Right cardiac atrium (tissue), 5 donors: ENCODE measurements at regions not wholly inside any gene's neighbourhood (a gene's known extent, or its start where the extent isn't known, plus 50 kb on each side); places are given as distances from the start of the nearest gene placed in this dataset.

ENCODE experiments used
- ATAC-seq, 2 donors: fragments of 200-7000 bp; cut with Tn5 transposase; one replicate each; pipeline versions ENCODE4 v1.8.0 to v1.9.1; 2020; ENCODE audit warnings: moderate library complexity in 2 of 2, mild to moderate bottlenecking in 1 of 2
- DNase-seq, 3 donors: peaks; one replicate each; pipeline ENCODE4 v3.0.0-alpha.2; 2020
- H3K27ac ChIP-seq: one replicate; pipeline ENCODE4 v1.5.1; 2013; ENCODE audit warnings: mild to moderate bottlenecking, low read length, control low read depth, moderate library complexity
- H3K27me3 ChIP-seq: one replicate; pipeline ENCODE4 v1.6.1; 2013; ENCODE audit not compliant: control insufficient read depth, insufficient read depth
- H3K4me1 ChIP-seq: one replicate; pipeline ENCODE4 v1.6.1; 2013; ENCODE audit warnings: low read length; ENCODE audit not compliant: control insufficient read depth, insufficient read depth
- H3K4me3 ChIP-seq: one replicate; pipeline ENCODE4 v1.5.1; 2013; ENCODE audit warnings: low read length, control low read depth
- H3K9me3 ChIP-seq: one replicate; pipeline ENCODE4 v1.6.1; 2013; ENCODE audit warnings: low read length; ENCODE audit not compliant: control insufficient read depth
- whole genome bisulfite sequencing: extraction: QIAGEN DNeasy Blood & Tissue Kit; methylation state at CpG from one replicate; pipeline ENCODE4 v1.1.7; 2013; 5-methylcytosine and 5-hydroxymethylcytosine counted together
- intact Hi-C, 4 donors: fragments of 100-400 bp; cut with DNase I; formaldehyde crosslinking; loops; one replicate each; pipeline versions ENCODE4 v1.11.0 to v1.14.0; 2022 to 2023
- donor health status: healthy with polysubstance abuse.
- donor health status: DM: no; HTN: yes; CAD: no.
- donor health status: DM: no; HTN: no; CAD: no.
- donor health status: DM: no; HTN: yes; CAD: no; lungs with severe emphysema.
- donor health status: DM: yes; HTN: yes; CAD: no.

- intact Hi-C loops: no loop called here
- 38% methylated on average over 1 of the region's 1 CpG for WGBS
- no peaks in the 10 kb centered on the region for H3K4me1 ChIP-seq
These were observed 415.9 kb downstream of the GPAM start for GRCh38 chr10:111767661-111768060.

DNA sequence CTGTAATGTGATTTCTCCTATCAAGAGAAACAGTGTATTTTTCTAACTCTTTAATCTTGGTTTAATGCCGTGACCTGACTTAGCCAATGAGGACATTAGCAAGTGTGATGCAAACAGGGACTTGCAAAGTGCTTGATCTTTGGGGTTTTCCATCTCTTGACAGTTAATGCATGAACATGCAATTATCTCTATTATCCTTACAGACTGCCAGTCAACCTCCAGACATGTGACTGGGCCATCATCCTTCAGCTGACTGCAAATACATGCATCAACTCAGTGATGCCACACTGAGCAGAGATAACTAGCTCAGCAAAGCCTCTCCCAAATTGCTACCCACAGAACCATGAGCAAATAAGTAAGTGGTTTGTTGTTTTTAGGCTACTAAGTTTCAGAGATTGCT lies 409.6 kb downstream of the GPAM start:
- no peaks in the 10 kb centered on the region for H3K4me1 ChIP-seq
- intact Hi-C loops: no loop called here
- ATAC-seq (no peak), DNase-seq (no peak)
- H3K27ac ChIP-seq: no peak overlapping the region
- H3K9me3 ChIP-seq: no peaks in the 10 kb centered on the region
- no peak overlapping the region for H3K4me3 ChIP-seq
- 66% methylated on average over 1 of the region's 1 CpG for WGBS
- H3K27me3 ChIP-seq: no peaks in the 10 kb centered on the region

More at GRCh38 chr10:111767661-111768060, 415.9 kb downstream of the GPAM start:
- Histone ChIP-seq H3K27me3 (no peaks in the 10 kb centered on the region), H3K9me3 (no peaks in the 10 kb centered on the region), H3K27ac (no peak overlapping the region), H3K4me3 (no peak overlapping the region)
- DNase-seq (no peak), ATAC-seq (no peak)

DNA sequence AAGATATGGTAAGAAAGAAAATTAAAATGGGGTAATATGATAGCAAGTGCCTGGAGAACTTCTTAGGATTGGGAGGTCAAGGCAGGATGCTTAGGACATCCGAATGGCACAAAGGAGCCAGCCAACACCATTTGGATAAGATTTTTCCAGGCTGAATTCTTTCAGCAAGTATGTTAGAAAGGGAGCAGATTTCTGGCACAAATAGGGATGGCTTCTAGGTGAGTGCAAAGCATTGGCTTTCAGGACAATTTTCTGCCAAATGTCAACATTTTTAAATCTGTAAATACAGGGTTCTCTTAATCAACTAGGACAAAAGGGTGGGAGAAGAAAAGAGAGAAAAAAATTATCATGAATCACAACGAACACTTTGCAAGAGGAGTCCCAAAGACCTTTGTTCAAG lies 409.1 kb downstream of the GPAM start:
- Histone ChIP-seq H3K4me3 (no peak overlapping the region), H3K27me3 (no peaks in the 10 kb centered on the region), H3K27ac (no peak overlapping the region), H3K4me1 (no peaks in the 10 kb centered on the region), H3K9me3 (no peaks in the 10 kb centered on the region)
- WGBS: 57% methylated on average over 2 of the region's 2 CpGs
- DNase-seq (no peak), ATAC-seq (no peak)
- intact Hi-C loops: no loop called here

DNA sequence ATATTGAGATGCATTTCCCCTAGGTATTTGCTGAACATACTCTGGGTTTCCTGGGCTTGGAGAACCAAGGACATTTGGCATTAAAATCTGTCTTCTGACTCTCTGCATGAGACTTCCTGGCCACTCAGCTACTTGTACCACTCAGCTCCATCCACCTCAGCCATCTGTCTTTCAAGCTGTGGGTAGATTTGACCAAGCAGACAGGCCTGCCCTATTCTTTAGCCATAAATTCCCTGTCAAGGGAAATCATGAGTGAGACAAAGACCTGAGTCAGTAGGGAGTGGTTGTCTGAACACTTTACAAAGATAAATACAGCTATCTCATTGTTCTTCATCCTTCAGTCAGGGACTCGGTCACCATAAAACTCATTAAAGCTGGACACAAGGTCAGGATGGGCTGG lies 399.1 kb downstream of the GPAM start:
- Histone ChIP-seq H3K27ac (no peak overlapping the region), H3K27me3 (no peaks in the 10 kb centered on the region), H3K9me3 (no peaks in the 10 kb centered on the region), H3K4me1 (no peaks in the 10 kb centered on the region), H3K4me3 (no peak overlapping the region)
- intact Hi-C loops: no loop called here
- no peak for DNase-seq
- 47% methylated on average over 1 of the region's 1 CpG for WGBS
- no peak for ATAC-seq

DNA sequence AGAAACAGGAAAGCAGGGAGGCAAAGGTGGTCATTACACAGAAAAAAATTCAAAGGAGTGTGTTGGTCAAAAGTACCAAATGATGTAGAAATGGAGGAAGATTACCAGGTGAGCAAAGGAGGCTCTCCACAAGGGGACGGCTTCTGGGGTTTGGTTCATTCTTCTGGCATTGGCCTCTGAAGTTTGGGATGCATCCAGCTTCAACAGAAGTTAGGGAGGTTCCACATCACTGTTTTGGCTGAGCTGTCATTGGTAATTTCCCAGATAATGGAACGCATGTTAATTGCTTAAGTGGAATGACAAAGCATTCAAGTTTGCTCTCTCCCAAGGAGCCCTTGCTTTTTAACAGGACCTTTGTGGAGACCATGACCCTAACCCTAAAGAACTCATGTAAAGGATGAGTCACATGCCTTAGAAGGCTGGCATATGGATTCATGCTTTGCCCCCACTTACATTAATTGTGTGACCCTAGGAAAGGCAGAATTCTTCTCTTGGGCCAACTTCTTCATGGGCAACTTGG lies 398.6 kb downstream of the GPAM start:
- Histone ChIP-seq H3K4me1 (no peaks in the 10 kb centered on the region), H3K27me3 (no peaks in the 10 kb centered on the region), H3K9me3 (no peaks in the 10 kb centered on the region), H3K27ac (no peak overlapping the region), H3K4me3 (no peak overlapping the region)
- 67% methylated on average over 2 of the region's 2 CpGs for WGBS
- intact Hi-C loops: no loop called here
- no peak for DNase-seq
- ATAC-seq: no peak

- Histone ChIP-seq H3K4me3 (no peak overlapping the region), H3K27me3 (no peaks in the 10 kb centered on the region), H3K27ac (no peak overlapping the region), H3K4me1 (no peaks in the 10 kb centered on the region), H3K9me3 (no peaks in the 10 kb centered on the region)
- intact Hi-C loops: loop anchor here in 1 of 4 donors (2.0 kb wide), 1 partner anchor 39 kb away; no protein-coding TSS in a partner anchor
- 34% methylated on average over 1 of the region's 1 CpG for WGBS
- no peak for ATAC-seq
- no peak for DNase-seq
These were observed 397.6 kb downstream of the GPAM start for GRCh38 chr10:111785921-111786320.

DNA sequence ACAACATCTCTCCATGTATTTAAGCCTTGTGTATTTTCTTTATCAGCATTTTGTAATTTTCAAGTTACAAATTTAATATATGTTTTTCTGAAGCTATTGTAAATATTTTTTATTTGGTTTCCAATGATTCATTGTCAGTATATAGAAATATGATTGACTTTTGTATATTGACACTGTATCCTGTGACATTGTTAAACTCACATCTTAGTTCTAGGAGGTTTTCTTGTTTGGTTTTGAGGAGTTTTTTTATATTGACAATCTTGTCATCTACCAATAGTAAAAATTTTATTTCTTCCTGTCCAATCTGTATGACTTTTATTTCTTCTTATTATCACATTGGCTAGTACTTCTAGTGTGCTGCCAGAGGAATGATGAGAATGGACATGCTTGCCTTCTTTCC lies 393.7 kb downstream of the GPAM start:
- Histone ChIP-seq H3K9me3 (no peaks in the 10 kb centered on the region), H3K27ac (no peak overlapping the region), H3K4me3 (no peak overlapping the region), H3K4me1 (no peaks in the 10 kb centered on the region), H3K27me3 (no peaks in the 10 kb centered on the region)
- no peak for DNase-seq
- intact Hi-C loops: no loop called here
- ATAC-seq: no peak

DNA sequence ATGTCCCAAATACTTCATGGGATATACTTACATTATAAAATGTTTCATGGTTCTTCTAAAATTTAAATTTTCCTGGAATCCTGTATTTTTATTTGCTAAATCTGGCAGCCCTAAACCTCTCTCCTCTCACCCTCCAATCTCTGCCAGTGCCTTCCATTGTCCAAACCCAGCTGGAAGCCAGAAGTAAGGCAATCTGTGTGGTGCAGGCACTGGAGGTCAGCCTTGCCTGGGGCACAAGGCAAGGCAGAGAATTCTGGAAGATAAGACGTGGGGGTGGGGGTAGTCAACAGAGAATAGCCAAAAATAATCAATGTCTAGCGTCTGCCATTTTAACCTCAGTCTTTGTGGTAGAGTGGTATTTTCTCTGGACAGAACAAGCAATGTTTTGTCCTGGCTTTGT lies 381.7 kb downstream of the GPAM start:
- H3K9me3 ChIP-seq: no peaks in the 10 kb centered on the region
- H3K4me3 ChIP-seq: no peak overlapping the region
- WGBS: 49% methylated on average over 2 of the region's 2 CpGs
- no peaks in the 10 kb centered on the region for H3K4me1 ChIP-seq
- intact Hi-C loops: no loop called here
- H3K27ac ChIP-seq: no peak overlapping the region
- ATAC-seq (no peak), DNase-seq (no peak)
- no peaks in the 10 kb centered on the region for H3K27me3 ChIP-seq

DNA sequence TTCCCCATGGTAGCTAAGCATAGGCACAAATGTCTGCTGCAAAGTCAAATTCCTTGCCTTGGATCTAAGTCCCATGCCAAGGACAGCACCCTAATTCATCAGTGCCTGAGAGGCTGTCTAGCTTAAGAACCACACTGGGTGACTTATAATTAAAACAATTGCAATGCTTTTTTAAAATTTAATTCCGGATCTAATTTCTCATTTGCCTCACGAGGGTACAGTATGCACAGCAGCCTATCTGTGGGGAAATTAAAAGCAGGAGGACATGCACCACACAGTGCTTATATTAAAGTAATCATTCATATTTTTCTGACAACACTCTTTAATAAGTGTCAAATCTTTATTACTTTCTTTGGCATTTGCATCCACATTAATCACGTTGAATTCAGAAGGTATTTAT lies 378.8 kb downstream of the GPAM start:
- 69% methylated on average over 3 of the region's 3 CpGs for WGBS

DNA sequence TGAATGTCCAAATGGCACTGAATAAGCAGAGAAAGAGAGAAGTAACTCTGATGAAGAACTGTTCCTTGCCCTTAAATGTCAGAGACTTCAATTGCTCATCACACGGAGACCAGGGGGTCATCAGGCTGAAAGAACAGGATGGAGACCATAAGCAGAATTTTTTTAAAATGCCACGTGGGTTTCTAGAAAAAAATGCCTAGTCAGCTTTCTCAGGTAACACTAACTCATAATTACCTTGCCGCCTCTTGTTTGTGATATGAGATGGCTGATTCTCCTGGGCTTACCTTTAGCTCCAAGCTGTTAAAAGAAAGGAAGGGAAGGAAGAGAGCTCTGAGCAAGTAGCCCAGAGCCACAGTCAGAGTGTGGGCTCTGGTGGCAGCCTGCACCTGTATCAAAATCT lies 372.0 kb downstream of the GPAM start:
- Histone ChIP-seq H3K27me3 (no peaks in the 10 kb centered on the region), H3K27ac (no peak overlapping the region), H3K4me1 (no peaks in the 10 kb centered on the region), H3K4me3 (no peak overlapping the region), H3K9me3 (no peaks in the 10 kb centered on the region)
- no peak for DNase-seq
- no peak for ATAC-seq
- intact Hi-C loops: no loop called here
- 70% methylated on average over 3 of the region's 3 CpGs for WGBS

More for the DNA sequence above, 378.8 kb downstream of the GPAM start:
- Histone ChIP-seq H3K9me3 (no peaks in the 10 kb centered on the region), H3K27me3 (no peaks in the 10 kb centered on the region), H3K4me3 (no peak overlapping the region), H3K4me1 (no peaks in the 10 kb centered on the region), H3K27ac (no peak overlapping the region)
- intact Hi-C loops: no loop called here
- no peak for DNase-seq
- no peak for ATAC-seq

DNA sequence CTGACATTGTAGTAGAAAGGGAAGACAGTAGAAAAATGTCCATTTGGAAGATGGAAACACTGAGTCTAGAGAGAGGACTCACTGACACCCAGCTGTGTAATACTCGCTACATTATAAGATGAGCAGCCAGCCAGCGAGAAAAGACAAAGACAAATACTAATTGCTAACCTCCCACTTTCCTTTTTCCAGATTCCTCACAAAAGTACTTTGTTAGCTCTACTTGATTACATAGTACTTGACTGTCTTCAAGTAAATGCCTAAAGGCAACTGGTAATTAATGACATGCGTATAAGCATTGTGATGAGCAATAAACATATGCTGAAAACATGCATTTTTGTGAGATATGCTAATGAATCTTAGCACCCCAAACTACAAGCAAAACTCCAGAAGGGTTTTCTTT lies 363.1 kb downstream of the GPAM start:
- WGBS: 88% methylated on average over 3 of the region's 3 CpGs
- intact Hi-C loops: no loop called here
- Histone ChIP-seq H3K4me3 (no peak overlapping the region), H3K4me1 (no peaks in the 10 kb centered on the region), H3K27ac (no peak overlapping the region), H3K9me3 (no peaks in the 10 kb centered on the region), H3K27me3 (no peaks in the 10 kb centered on the region)
- ATAC-seq: no peak
- no peak for DNase-seq

DNA sequence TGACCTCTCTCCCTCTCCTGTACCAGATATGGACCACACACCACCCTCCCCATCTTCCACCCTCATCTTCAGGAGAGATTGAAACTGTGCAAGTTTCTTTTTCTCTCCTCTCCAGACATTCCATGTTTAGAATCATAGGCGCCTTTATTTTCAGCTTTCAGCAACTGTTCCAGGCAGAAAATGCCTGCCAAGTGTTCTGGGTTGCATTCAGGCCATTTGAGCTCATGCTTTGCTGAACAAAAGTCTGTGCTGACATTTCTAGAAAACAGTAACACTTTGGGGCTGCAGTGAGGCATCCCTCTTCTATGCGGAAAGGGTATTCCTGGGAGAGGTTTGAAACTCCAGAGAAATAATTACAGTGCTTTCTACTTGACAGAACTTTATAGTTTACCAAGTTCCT lies 361.7 kb downstream of the GPAM start:
- WGBS: 70% methylated on average over 2 of the region's 2 CpGs
- no peaks in the 10 kb centered on the region for H3K9me3 ChIP-seq
- H3K4me3 ChIP-seq: no peak overlapping the region
- no peaks in the 10 kb centered on the region for H3K27me3 ChIP-seq
- H3K4me1 ChIP-seq: no peaks in the 10 kb centered on the region
- intact Hi-C loops: no loop called here
- H3K27ac ChIP-seq: no peak overlapping the region
- DNase-seq (no peak), ATAC-seq (no peak)
